Caki2 (cell line): ENCODE measurements at regions not wholly inside any gene's neighbourhood (a gene's known extent, or its start where the extent isn't known, plus 50 kb on each side); places are given as distances from the start of the nearest gene placed in this dataset.

Source experiments
- DNase-seq: peaks from one replicate; pipeline ENCODE4 v3.0.0-alpha.2; 2015; ENCODE audit warnings: low read depth
- in situ Hi-C: cut with HindIII; loops from 2 replicates; pipeline ENCODE4 v1.10.0; 2016; ENCODE audit warnings: low sequenced_read_pairs, low pct_unique_long_range_greater_than_20kb, mixed read lengths

DNA sequence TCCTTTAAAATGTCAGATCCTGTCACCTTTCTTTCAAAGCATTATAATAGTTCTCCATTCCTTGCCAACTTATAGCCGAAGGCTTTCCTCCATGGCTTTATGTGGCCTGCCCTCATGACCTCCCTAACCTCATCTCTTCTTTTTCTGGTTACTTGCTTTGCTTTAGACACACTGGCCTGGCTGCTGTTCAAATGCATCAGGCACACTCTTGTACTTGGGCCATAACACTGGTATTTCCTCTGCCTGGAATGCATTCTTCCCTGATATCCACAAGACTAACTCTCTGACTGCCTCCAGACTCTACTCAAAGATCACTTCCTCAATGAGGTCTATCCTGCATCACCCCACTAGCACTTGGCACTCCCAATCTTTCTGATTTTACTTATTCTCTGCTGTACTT lies 710.3 kb downstream of the KCNA4 start:
- DNase-seq: no peak
- in situ Hi-C loops: no loop called here

DNA sequence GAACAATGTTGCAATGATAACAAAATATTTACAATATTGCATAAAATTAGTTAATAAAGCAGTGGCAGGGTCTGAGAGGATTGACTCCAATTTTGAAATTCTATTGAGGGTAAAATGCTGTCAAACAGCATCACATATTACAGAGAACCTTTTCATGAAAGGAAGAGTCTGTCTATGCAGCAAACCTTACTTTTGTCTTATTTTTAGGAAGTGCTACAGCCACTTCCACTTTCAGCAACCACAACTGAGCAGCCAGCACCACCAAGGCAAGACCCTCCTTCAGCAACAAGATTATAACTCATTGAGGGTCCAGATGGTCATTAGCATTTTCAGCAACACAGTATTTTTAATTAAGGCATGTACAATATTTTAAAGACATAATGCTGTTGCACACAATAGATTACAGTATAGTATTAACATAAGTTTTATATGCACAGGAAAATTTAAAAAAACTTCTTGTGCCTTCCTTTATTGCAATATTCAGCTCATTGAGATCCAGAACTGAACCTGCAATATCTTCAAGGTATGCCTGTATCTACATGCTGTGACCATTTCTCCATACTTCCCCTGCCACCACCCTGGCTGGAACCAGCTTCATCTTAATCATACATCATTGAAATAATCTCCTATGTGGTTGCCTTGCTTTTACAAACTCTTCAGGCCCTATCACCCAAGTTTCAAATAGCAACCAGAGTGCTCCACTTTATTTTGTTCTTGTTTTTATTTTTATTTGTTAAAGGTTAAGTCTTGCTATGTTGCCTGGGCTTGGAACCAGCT lies 711.2 kb downstream of the KCNA4 start:
- in situ Hi-C loops: no loop called here

DNA sequence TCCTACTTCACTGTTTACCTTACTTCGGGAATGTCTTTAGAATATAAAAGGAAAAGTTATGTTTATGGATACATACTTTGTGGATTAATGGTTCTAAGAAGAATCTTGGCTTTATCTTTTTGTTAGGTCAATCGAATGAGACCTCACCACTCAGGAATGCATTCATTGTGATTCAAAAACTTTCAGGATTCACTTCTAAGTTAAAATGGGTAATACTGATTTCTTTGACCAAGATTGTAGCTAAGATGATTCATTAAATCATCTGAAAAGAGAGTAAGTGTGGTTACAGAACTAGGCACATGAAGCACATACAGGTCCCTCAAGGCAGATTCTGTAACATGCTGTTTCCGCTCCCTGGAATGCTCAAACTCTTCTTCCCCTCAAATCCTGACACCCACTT lies 716.4 kb downstream of the KCNA4 start:
- in situ Hi-C loops: no loop called here
- DNase-seq: no peak

More for the DNA sequence above, 711.2 kb downstream of the KCNA4 start:
- DNase-seq: no peak

DNA sequence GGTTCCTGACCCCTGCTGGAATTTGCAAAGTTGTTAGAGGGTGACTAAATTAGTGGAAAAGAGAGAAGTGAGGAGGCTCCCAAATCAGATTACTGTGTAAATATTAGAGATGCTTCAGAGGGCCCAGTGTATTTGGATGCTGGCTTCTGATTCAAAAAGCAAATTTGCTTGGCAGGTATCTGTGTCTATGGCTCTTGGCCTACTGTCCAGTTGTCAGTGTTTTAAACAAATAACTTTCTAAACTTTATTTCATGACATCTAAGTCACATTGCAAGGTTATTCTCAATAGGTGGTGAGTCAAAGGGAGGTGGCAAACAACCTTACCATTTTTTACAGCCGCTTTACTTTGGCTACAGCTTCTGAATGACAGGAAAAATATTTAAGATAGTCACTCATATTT lies 720.1 kb downstream of the KCNA4 start:
- DNase-seq: no peak
- in situ Hi-C loops: no loop called here

DNA sequence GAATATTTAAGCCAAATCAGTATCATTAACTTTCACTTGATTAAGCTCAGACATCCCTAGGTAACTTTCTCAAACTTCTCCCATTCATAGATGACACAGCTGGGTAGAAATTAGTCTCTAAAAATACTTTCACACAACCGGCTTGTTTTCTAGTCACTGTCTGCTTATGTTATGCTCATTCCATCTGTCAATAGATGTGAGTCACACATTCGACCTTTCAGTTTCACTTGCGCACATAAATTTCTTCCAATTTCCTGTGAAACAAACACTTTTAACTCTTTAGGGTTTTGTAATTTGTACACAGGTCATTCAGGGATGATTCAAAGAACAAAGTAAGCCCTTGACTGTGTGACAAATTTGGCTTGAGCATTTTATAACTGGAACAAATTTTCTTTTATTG lies 723.0 kb downstream of the KCNA4 start:
- DNase-seq: no peak
- in situ Hi-C loops: no loop called here

DNA sequence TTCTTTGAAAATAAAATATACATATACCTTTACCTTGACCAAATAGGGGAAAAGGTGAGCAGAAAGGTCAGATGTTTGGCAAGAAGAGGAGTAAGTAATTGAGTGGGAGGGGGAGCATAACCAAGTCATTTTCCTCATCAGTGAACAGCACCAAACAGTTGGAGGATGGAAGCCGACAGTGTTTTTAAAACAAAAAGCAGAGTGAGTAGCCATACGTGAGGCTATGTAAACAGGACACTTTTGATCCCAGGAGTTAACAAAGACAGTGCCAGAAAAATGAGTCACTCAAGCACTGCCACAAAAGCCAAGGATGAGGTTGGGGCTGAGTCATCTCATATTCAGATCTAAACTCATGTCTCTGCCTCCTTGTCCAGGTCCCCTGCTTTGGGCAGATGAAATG lies 734.7 kb downstream of the KCNA4 start:
- peak; percentile 81 for DNase-seq
- in situ Hi-C loops: no loop called here

DNA sequence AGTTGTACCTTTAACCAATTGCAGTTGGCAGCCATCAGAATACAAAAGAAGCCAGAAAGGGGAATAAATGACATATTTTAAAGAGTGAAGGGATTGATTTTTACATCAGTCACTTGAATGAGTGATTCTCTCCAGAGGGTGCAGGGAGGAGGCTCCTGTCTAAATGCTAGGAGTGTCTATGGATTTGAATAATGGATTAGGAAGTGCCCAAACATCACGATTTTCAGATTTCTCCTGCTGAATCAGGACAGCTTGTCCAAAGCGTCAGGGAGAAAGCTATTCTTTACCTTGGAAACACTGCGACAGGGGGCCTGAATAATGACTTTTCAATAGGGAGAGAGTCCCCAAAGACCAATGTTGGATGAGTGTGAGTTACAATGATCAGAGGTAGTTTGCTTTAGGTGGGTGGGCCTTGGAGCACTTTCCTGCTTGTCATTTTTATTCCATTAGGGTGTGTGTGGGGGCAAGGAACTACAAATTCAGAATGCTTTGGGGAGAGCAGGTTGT lies 735.5 kb downstream of the KCNA4 start:
- in situ Hi-C loops: no loop called here
- DNase-seq: no peak

DNA sequence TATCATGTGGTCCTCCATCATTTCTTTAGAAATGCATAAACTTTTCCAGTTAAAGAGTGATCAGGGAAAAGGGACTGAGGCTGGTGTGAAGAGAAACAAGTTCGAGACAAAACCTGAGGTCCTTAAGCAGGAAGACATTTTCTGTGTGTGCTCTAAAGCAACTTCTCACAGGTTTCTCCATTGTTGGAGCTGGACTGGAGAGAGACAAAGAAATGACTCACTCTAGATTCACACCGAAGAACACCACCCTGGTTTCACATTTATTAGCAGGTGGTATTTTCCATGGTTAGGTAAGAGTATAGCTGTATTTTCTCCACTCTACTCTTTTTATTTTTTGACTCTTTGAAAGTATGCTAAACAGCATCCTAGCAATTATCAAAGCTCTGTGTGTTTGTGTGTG lies 736.4 kb downstream of the KCNA4 start:
- in situ Hi-C loops: no loop called here
- DNase-seq: peak; percentile 30

DNA sequence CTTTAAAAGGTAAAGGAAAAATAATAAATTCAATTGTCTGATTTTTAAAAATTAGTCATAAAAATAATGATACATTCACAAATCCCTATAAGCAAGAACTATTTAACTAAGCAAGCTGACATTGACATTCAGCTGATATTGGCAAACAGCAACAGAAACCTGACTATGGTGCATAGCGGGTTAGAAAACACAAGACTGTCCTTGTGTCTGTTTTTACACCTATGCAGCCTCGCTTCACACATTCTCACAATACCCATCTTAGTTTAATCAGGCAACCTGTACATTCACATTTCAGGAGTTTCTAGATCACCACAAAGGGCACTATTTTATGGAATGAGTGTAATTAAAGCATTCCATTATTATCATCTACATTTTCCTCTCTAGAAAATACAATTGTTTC lies 737.1 kb downstream of the KCNA4 start:
- no peak for DNase-seq
- in situ Hi-C loops: no loop called here

DNA sequence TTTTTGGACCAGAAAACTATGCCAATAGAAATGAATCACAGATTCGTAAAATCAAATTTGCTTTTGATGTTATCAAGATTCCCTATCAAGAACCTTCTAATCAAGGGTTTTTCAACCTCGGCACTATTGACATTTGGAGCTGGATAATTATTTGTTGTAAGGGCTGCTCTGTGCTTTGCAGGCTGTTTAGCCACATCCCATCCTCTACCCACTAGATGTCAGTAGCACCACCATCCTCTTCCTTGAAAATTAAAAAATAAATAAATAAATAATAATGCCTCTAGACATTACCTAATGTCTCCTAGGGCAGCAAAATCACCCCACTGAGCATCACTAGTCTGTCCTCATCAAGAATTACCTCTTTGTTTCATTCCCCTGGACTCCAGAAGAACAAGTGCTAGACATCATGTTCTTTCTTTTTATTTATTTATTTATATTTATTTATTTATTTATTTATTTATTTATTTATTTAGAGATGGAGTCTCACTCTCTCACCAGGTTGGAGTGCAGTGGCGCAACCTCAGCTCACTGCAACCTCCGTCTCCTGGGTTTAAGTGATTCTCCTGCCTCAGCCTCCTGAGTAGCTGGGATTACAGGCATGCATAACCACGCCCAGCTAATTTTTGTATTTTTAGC lies 744.7 kb downstream of the KCNA4 start:
- DNase-seq: peak; percentile 17
- in situ Hi-C loops: no loop called here

DNA sequence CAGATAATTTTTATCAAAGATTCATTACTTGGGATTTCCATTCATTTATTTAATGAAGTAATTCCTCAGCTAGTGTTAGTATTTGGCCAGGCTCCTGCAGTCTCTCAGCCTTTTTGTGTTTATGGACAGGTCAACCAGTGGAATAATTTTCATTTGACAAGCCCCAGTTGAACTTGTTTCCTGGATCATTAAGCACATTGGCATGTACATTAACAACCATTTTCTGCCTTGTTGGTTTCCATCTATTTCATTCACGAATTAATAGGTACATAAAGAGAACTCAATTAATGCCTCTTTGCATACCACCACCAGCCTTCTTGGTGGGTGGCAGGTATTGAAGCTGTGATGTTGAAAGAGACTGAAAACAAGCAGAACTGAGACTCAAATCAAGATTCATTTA lies 745.2 kb downstream of the KCNA4 start:
- in situ Hi-C loops: no loop called here
- no peak for DNase-seq

DNA sequence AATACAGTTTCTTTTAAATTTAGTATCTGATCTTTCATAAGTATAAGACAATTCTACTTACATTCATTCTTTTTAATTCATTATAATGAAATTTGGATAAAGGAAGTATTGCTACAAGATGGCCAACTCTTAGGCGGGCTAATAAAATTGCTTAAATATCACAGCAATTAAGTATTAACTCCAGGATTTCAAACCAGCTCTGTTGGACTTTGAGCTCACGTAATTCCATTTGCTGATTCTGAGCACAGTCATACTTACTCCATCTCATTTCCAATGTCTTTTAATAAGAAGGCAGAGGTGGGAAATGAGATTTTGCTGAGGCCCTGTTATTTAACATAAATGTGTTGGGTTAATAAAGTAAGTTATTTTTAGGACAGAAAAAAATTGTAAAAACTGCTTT lies 748.1 kb downstream of the KCNA4 start:
- in situ Hi-C loops: no loop called here
- no peak for DNase-seq

DNA sequence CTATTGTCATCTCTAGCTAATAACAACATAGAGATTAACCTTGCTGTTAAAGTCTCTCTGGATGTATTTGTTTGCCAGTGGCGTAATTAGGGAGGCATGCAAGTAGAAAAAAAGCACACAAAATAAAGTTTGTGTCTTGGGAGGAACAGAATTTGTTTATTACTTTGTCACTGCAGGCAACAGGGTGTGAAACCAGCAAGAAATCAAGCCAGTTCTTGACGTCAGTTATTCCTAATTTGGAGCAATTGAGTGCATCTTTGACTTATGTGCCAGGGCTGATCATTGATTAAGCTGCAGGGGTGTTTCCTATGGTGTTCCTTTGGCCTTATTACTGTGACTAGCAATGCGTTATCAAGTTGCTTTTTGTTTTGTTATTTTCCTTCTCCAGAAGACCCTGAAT lies 751.0 kb downstream of the KCNA4 start:
- no peak for DNase-seq
- in situ Hi-C loops: no loop called here

DNA sequence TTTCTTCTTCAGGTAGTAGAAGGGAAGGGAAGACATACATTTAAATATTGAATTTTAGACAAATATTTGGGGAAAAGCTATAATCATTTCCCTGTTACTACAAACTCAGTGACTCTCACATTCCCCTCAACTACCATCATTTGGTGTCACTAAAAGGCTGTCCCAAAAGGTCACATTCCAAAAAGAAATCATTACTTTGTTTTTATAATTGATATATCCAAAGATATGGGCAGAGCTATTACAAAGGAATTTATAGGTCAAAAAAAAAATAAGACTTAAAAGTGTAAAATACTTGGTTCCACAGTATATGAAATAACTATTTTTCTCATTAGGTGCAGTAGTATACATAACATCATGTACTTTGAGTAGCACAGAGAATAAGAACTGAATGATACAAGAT lies 751.4 kb downstream of the KCNA4 start:
- no peak for DNase-seq
- in situ Hi-C loops: no loop called here

DNA sequence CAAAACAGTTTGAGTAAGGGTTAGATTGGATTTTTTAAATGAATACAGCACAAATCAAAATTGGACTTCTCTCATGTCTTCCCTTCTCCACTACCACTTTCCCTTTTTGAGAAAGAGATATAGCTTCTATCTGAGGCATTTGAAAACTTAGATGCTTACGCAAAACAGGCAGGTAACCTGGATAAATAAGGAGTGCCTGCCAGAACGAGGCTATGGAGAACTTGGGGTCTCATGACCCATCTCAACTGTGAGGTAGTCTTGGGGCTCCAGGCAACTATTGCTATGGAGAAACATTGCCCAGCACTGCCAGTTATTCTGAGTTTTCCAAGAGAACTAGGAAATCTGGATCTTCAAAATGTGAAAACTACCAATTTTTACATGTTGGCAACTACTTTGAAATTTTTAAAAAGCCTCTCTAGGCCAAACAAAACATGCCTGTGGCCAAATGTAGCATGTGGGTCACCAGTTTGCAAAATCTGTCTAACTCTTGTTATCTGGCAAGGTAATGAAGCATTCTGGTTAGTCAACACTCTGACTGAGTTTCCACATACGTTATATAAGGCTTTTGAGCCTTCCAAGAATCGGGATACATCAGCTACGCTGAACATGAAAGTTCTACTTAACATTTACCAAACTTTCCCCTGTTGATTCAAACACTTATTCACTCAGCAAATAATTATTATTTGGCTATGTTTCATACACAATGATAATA lies 752.7 kb downstream of the KCNA4 start:
- no peak for DNase-seq
- in situ Hi-C loops: no loop called here

DNA sequence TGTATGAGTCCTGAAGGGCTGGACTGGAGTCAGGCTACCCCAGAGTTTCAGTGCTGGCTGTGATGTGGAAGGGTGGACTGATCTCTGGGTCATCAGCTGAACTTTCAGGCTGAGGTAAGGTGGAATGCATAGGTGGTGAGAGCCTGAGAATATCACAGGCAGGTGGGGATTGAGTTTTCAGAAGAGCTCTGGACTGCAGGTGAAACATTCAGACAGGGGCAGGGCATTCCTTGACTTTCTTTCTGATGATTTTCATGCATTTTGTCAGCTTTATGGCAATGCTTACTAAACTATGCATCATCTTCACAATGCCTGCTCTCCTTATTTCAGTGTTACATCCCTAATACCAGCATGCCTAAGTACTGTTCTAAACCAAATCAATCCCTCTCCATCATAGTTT lies 755.0 kb downstream of the KCNA4 start:
- in situ Hi-C loops: no loop called here

DNA sequence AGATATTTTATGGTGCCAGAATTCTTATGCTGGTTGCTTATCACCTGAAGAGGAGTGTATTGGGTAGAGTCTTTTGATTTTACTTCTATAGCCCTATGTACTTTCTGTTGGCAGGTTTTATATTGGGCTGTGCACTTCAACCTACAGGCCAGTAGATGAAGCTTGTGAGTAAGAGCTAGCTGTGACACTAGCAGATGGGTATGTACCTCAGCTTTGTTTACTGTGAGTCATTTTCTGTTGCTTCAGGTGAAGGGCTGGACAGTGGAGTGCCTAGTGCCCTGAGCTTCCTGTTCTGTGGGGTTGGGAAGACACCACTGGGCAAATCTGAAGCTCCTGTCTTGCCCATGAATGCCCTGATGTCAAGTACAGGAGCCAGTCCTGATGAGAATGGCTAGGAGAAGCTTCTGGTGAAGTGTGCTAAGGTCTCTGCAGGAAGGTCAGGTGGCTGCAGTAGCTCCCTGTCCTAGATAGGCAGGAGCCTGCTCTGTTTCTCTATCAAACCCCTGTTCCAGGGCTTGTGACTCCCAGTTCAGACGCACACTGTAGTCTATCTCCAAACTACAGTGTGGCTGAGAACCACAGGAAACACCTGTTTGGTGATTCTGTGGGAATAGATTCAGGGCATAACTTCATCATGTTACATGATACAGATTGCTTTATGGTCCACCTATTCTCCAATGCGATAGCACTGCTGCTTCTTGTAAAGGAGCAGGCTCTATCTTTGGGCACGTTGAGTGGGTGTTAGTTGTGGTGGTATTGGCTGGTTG lies 755.7 kb downstream of the KCNA4 start:
- in situ Hi-C loops: no loop called here
- peak; percentile 33 for DNase-seq

More for the DNA sequence above, 755.0 kb downstream of the KCNA4 start:
- no peak for DNase-seq

DNA sequence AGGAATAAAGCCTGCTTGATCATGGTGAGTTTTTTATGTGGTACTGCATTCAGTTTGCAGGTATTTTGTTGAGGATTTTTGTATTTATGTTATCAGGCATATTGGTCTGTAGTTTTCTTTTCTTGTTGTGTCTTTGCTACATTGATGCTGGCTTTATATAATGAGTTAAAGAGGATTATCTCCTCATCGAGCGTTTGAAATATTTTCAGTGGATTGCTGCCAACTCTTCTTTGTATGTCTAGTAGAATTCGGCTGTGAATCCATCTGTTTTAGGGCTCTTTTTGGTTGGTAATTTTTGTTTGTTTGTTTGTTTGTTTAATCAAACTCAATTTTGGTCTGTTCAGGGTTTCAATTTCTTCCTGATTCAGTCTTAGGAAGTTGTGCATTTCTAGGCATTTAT lies 758.4 kb downstream of the KCNA4 start:
- no peak for DNase-seq
- in situ Hi-C loops: no loop called here

DNA sequence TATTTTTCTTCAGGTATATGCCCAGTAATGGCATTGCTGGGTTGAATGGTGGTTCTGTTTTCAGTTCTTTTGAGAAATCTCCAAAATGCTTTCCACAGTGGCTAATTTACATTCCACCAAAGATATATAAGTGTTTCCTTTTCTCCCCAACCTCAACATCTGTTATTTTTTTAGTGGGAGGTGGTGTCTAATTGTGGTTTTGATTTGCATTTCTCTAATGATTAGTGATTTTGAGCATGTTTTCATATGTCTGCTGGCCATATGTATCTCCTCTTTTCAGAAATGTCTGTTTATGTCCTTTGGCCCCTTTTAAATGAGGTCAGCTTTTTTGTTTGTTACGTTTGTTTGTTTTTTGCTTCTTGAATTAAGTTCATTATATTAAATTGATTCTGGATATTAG lies 760.2 kb downstream of the KCNA4 start:
- no peak for DNase-seq
- in situ Hi-C loops: no loop called here
